Nephron (organoid): ENCODE measurements at regions not wholly inside any gene's neighbourhood (a gene's known extent, or its start where the extent isn't known, plus 50 kb on each side); places are given as distances from the start of the nearest gene placed in this dataset.

Experiments used
- H3K27ac Mint-ChIP-seq, 3 experiments: 2 replicates each; pipeline ENCODE4 v1.8.0; 2020; ENCODE audit warnings: mixed read lengths in 3 of 3, mild to moderate bottlenecking in 2 of 3, moderate library complexity in 1 of 3
- H3K27me3 Mint-ChIP-seq: 2 replicates; pipeline ENCODE4 v1.8.0; 2021; ENCODE audit warnings: low read depth, mild to moderate bottlenecking, moderate library complexity, mixed read lengths
- H3K36me3 Mint-ChIP-seq: 2 replicates; pipeline ENCODE4 v1.8.0; 2020; ENCODE audit warnings: low read depth, mixed read lengths
- H3K4me1 Mint-ChIP-seq: 2 replicates; pipeline ENCODE4 v1.8.0; 2020; ENCODE audit warnings: mixed read lengths
- H3K4me3 Mint-ChIP-seq, 3 experiments: 2 replicates each; pipeline ENCODE4 v1.8.0; 2020; ENCODE audit warnings: mild to moderate bottlenecking in 3 of 3, mixed read lengths in 3 of 3, moderate library complexity in 2 of 3
- H3K9me3 Mint-ChIP-seq: 2 replicates; pipeline ENCODE4 v1.8.0; 2020; ENCODE audit warnings: mixed read lengths
- CTCF ChIP-seq, 3 experiments: fragments of 200-600 bp; sonication (generic); IDR thresholded peaks; one replicate each; pipeline ENCODE4 v1.5.0; 2021; ENCODE audit warnings: antibody characterized with exemption in 3 of 3; ENCODE audit not compliant: unreplicated experiment in 3 of 3

- Mint-ChIP-seq H3K4me1 (peaks cover 11% of the 10 kb centered on the region), H3K27ac (no peak overlapping the region), H3K27me3 (peaks cover 24% of the 10 kb centered on the region), H3K36me3 (no peaks in the 10 kb centered on the region), H3K9me3 (peaks cover 3% of the 10 kb centered on the region), H3K4me3 (no peak overlapping the region)
- TF ChIP-seq CTCF (IDR thresholded peaks at IDR 0.05; ENCODE audit: unreplicated experiment in 3 of 3), result no peak
These were observed 291.1 kb upstream of the POU3F1 start for GRCh38 chr1:38337711-38338110.

GRCh38 chr1:38336961-38337360, 290.4 kb upstream of the POU3F1 start:
- TF ChIP-seq CTCF (IDR thresholded peaks at IDR 0.05; ENCODE audit: unreplicated experiment in 3 of 3), result no peak
- H3K27me3 Mint-ChIP-seq, result peaks cover 24% of the 10 kb centered on the region
- H3K4me3 Mint-ChIP-seq, result no peak overlapping the region
- peaks cover 3% of the 10 kb centered on the region for H3K9me3 Mint-ChIP-seq
- H3K4me1 Mint-ChIP-seq, result peaks cover 11% of the 10 kb centered on the region
- peak overlapping the region in 1 of 3 experiments; percentile 47 for H3K27ac Mint-ChIP-seq
- no peaks in the 10 kb centered on the region for H3K36me3 Mint-ChIP-seq

GRCh38 chr1:38336301-38336923, 289.8 kb upstream of the POU3F1 start:
- no peak overlapping the region for H3K4me3 Mint-ChIP-seq
- no peak for TF ChIP-seq CTCF (IDR thresholded peaks at IDR 0.05; ENCODE audit: unreplicated experiment in 3 of 3)
- H3K9me3 Mint-ChIP-seq, result peaks cover 3% of the 10 kb centered on the region
- peak overlapping the region in 1 of 3 experiments; percentile 29 for H3K27ac Mint-ChIP-seq
- H3K36me3 Mint-ChIP-seq, result no peaks in the 10 kb centered on the region
- H3K4me1 Mint-ChIP-seq, result peaks cover 11% of the 10 kb centered on the region
- peaks cover 24% of the 10 kb centered on the region for H3K27me3 Mint-ChIP-seq

GRCh38 chr1:38334930-38335592, 288.5 kb upstream of the POU3F1 start:
- peaks cover 11% of the 10 kb centered on the region for H3K4me1 Mint-ChIP-seq
- no peak overlapping the region for H3K4me3 Mint-ChIP-seq
- no peaks in the 10 kb centered on the region for H3K36me3 Mint-ChIP-seq
- H3K27ac Mint-ChIP-seq, result no peak overlapping the region
- no peaks in the 10 kb centered on the region for H3K9me3 Mint-ChIP-seq
- no peak for TF ChIP-seq CTCF (IDR thresholded peaks at IDR 0.05; ENCODE audit: unreplicated experiment in 3 of 3)
- H3K27me3 Mint-ChIP-seq, result peaks cover 15% of the 10 kb centered on the region

GRCh38 chr1:38332649-38333310, 286.2 kb upstream of the POU3F1 start:
- Mint-ChIP-seq H3K4me3 (no peak overlapping the region), H3K9me3 (no peaks in the 10 kb centered on the region), H3K4me1 (peaks cover 21% of the 10 kb centered on the region), H3K36me3 (no peaks in the 10 kb centered on the region), H3K27ac (no peak overlapping the region), H3K27me3 (peaks cover 10% of the 10 kb centered on the region)
- TF ChIP-seq CTCF (IDR thresholded peaks at IDR 0.05; ENCODE audit: unreplicated experiment in 3 of 3), result no peak
